GM03348 (cell line): ENCODE measurements at regions not wholly inside any gene's neighbourhood (a gene's known extent, or its start where the extent isn't known, plus 50 kb on each side); places are given as distances from the start of the nearest gene placed in this dataset.
"Not testable (repeated sequence)": the region's sequence is repeated elsewhere in the genome, so short reads cannot be mapped to it uniquely, and the experiment has no call there.

Experiments used
- DNase-seq: peaks from one replicate; pipeline ENCODE4 v3.0.0; 2012; ENCODE audit warnings: low spot score

DNA sequence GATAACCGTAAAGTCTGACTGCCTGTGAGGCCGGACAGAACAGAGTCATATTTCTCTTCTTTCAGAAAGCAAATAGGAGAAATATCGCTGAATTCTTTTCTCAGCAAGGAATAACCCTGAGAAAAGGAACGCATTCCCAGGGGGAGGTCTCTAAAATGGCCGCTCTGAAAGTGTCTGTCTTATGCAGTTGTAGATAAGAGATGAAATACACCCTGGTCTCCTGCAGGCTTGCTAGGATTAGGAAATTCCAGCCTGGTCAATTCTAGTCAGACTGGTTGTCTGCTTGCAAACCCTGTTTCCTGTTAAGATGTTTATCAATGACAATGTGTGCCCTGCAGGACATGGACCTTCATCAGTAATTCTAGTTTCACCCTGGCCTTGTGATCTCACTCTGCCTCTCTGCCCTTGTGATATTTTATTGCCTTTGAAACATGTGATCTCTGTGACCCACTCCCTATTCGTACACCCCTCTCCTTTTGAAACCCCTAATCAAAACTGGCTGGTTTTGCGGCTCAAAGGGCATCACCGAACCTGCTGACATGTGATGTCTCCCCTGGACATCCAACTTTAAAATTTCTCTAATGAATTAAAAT lies 934.8 kb upstream of the SPRY2 start:
- DNase-seq: no peak

DNA sequence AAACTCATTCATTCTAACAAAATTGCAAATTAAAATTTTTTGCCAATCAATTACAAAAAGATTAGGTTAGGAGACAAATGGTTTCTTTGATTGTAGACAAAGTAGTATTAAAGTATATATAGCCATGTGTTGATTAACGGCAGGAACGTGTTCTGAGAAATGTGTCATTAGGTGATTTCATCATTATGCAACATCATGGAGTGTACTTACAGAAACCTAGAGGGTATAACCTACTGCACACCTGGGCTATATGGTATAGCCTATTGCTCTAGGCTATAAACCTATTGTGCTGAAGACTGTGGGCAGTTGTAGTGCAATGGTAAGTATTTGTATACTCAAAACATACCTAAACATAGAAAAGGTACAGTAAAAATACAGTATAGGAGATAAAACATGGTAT lies 906.8 kb upstream of the SPRY2 start:
- DNase-seq: no peak

DNA sequence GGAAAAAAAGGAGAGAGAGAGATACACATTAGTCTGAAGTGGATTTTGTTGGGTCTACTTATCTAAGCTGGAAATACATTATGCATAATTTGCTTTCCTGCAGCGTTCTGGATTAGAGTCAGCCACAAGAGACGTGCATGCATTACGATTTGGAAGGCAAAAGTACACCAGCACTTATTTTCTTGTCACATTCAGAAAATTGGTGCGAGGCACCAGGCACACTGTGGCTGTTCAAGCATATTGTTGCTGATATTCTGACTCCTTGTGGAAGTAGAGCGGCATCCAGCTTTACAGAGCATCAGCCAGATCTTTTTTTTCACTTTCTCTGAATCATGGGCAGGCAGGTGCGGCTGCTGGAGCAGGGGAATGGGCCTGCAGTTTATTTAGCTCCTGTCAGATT lies 905.6 kb upstream of the SPRY2 start:
- no peak for DNase-seq

DNA sequence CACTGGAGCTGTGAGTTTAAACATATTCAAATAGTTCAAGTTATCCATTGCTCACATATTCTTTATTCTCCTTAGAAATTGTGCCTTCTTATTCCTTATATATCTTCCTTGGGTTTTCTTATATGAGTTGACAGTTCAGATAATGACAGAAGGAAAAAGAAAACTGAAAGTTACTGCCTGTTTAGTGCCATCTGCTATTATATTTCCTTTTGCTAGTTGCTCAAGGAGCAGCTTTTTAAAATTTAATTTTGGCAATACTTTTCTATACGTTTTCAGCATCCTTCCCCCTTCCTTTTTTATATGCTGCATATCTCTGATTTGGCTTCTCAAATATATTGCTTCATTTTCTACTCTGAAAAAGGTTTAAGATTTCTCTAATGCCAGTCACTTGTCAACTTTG lies 903.1 kb upstream of the SPRY2 start:
- no peak for DNase-seq

DNA sequence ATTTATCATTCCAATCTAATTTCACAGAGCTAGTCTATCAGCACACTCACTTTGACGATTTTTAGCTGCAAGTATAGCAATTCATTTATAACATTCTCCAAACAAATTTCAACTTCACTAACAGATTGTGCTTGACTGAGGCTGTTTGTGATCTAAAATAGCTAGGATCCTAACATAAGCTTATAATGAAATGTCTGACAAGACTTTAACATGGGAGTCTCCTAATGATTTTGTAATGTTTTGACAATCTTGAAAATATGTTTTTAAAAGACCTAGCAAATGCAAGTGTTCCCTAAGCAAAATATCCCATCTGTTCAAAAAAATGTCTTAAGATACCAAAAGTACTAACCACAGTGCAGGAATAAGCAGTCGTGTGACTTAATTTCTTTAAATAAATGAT lies 889.5 kb upstream of the SPRY2 start:
- no peak for DNase-seq

DNA sequence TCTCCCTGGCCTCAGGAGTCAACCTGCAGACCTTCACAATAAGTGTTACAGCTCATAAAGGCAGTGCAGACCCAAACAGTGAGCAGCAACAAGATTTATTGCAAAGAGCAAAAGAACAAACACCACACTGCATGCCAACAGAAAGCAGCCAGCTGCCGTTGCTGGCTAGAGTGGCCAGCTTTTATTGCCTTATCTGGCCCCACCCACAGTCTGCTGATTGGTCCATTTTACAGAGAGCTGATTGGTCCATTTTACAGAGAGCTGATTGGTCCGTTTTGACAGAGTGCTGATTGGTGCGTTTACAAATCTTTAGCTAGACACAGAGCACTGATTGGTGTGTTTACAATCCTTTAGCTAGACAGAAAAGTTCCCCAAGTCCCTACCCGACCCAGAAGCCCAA lies 885.9 kb upstream of the SPRY2 start:
- not testable (repeated sequence) for DNase-seq

DNA sequence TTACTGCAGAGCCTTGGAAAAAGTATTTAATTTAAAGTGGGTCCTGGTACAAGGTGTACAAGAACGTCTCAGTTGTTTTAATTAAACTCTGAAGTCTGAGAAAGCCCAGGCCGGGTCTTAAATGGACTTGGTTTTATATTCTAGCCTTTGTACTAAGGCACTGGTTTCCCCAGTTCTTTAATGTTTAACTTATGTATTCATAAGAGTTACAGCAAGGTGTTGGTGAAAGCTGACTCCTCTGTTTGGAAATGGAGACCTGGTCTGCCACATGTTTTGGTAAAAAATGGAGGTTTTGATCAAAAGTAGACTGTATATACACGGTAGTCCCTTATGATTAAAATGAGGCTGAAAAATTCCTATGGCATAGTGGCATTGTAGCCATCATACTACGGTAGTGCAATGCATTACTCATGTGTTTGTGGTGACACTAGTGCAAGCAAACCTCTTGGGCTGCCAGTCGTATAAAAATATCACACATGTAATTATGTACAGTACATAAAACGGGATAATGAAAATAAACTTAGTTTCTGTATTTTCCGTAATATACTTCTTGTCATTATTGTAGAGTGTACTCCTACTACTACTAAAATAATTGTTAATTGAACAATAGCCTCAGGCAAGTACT lies 883.4 kb upstream of the SPRY2 start:
- DNase-seq: no peak

DNA sequence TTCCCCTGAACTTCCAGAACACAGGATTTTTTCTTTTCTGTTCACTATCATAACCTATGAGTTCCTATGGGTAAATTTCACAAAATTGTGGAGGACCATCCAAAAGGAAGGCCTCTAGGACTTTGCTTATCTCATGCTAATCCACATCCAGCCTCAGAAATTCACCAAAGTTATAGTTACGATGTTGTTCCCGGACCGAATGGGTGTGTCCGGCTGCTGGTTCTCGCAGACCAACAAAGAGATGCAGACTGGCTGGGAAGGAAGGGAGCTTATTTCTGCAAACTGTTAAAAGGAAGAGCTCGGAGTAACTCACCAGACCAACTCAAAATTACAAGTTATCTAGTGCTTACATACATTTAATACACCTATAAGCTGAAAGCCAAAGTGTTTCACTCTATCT lies 882.9 kb upstream of the SPRY2 start:
- DNase-seq: no peak

DNA sequence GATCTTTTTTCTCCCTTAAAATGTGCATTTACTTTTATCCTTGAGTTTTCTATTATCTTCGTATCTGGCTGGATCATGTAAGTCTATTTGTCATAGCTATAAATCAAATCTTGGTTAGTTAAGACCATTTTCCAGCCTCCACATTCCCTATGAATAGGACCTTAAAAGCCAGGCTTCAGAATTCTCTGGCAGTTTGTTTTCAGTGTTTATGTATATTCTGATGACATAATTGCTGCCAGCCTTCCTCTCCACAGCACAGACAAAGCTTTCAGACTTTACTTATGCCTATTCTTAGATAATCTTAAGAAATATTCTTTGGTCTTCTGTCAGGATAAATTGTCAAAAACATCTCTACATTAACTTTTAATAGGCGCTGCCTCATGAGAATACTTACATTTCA lies 870.8 kb upstream of the SPRY2 start:
- DNase-seq: no peak

DNA sequence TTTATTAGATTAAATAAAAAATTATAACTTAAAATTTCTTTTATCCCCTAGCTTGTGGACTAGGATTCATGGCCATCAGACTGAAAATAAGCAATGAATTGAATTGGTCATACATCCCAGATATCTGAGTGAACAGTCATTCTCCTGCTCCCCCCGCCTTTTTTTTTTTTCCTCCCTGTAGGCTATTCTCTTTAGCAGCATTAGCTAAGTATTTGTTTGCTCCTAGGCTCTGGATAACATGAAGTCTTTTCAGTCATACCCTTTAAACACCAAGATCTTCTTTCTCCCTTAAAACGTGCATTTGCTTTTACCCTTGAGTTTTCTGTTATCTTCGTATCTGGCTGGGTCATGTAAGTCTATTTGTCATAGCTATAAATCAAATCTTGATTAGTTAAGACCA lies 866.7 kb upstream of the SPRY2 start:
- no peak for DNase-seq

DNA sequence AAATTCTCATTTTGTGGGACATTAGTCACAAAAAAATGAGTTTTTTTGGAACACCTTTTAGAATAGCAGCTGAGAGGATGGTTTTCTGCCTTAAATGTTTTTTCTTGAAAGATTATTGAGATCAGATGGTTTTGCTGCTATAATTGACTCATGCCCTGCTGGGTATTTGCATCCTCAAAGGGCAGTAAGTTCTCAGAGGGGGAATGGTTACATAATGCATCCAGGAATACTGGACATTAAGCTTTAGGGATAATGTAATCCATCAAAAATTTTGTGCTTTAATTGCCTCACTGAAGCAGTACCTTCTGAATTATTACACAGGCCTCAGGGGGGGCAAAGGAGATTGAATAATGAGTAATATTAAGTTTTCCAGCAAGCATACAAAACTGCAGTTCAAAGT lies 866.3 kb upstream of the SPRY2 start:
- no peak for DNase-seq

DNA sequence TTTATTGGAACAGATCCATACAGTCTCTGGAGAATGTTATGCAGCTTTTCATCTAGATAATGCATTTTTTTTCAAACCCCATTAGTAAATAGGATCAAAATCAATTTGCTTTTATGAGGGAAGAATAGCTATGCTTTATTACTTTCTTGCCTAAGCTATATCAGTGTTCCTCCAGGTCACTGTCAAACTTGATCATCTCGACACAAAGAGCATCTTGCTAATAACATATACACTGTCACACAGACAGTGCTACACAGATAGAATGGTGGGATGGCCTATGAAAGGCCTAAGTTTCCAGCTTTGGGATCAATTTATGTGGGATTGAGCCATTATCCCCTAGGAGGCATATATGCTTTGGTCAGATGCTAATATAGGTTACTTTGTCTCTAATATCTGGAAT lies 862.9 kb upstream of the SPRY2 start:
- DNase-seq: no peak

DNA sequence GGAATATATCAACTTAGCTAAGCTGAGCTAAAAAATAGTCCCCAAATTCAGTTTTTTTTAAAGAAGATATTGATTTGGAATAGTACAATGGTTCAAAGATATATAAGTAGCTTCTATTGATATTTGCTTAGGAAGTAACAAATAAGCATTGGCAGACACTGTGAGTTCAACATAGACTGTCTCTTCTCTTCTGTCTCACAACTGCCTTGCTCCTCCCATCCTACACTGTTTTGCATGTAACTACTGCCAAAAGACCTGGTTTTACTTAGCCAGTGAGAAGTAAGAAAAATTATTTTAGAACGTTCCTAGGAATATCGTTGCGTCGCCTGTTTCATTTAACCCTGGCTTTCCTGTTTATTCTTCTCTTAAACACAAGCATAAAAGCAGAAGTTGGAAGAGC lies 859.0 kb upstream of the SPRY2 start:
- no peak for DNase-seq

DNA sequence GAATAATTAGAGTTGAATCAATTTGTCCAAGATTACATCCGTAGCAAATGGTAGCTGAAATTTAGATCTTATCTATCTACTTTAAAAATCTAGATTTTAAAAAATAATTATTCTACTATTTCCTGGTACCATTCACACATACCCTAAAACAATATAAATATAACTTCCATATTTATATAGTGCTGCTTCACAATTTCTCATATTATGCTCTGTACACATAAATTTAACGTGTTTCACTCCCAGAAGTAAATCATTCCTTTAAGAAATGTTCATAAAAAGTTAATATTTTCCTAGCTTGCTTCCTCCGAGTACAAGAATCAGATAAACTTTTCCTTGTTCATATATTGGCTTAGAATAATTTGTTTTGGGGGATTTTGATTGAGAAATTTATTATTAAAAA lies 857.0 kb upstream of the SPRY2 start:
- no peak for DNase-seq

DNA sequence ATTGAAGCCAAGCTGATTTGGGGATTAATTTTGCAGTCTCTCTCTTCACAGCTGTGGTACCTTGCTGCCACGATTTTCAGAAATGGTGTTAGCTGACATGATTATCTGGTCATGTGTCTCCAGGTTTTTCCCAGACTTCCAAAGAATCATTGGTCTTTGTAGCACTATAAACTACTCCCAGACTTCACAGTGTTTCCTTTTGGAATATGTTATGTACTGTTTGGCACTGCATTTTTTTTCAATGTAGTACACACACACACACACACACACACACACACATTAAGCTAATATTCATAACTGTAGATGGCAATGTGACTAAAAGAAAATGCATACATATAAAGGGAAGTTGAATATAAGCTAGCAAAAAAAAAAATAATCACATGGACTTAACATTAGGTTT lies 856.6 kb upstream of the SPRY2 start:
- no peak for DNase-seq

DNA sequence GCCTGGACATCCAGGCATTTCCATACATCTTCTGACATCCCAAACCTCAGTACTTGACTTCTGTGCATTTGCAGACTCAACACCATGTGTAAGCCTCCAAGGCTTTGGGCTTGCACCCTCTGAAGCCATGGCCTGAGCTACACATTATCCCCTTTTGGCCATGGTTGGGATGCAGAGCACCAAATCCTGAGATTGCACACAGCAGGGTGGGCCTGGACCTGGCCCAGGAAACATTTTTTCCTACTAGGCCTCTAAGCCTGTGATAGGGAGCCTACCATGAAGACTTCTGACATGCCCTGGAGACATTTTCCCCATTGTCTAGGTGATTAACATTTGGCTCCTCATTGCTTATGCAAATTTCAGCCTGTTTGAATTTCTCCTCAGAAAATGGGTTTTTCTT lies 853.4 kb upstream of the SPRY2 start:
- no peak for DNase-seq

DNA sequence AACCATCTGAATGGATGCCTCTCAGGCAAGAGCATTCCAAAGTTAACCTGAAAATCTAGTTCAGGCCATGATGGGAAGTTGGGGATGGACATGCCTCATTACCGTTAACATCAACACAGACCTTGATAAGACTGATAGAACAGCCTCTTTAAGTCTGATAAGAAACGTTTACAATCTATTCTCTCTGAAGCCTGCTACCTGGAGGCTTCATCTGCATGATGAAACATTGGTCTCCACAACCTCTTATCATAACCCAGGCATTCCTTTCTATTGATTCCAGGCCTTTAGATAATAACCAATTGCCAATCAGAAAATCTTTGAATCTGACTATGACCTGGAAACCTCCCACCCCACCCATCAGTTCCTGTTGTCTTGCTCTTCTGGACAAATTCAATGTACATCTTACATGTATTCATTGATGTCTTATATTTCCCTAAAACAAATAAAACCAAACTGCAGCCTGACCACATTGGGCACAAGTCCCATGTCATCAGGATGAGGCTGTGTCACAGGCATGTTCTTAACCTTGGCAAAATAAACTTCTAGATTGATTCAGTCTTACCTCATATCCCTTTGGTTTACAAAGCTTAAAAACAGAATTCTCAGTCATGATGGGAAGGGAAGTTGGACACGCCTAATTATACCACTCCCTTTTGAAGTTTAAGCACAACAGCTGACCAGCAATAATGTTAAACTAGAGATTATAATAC lies 843.8 kb upstream of the SPRY2 start:
- DNase-seq: no peak

DNA sequence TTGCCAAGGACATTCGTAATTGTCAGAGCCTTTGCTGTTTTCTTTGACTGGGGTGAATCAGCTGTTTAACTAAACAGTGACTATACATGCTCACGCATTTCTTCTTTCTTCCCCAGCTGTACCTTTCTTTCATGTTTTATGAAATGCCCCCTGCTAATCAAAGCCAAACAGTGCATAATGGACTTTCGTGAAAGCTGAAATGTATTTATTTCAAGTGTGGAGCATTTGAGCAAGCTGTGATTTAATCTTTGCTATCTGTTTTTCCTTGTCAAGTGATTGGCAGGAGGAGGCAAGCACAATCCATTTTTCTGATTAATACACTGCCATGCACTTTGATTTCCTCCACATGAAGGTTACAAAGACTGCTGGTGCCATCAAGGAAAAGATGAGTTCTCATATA lies 831.7 kb upstream of the SPRY2 start:
- no peak for DNase-seq

DNA sequence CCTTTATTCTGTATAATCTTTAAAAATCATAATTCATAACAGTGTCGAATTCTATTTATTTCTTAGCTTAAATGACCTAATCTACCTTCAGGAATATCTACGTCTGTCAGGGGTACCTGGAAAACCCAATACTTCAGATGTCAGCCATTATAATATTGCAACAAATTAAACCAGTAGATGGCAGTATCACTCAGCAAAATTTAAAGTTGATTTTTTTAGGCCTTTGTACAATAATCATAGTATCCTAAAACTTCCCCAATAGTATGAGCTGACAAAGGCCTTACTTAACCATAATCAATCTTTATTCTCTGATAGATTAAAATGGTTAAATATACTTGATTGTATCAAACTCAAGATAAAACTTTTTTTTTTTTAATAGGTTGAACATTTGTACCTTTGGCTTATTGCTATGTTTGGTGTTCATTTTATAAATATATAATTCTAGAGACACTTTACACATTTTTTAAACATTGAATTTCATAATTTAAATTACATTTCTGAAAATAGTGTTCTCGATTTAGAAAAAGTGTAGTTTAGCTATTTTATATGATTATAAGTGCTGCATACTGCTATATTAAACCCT lies 830.2 kb upstream of the SPRY2 start:
- DNase-seq: peak; percentile 18

DNA sequence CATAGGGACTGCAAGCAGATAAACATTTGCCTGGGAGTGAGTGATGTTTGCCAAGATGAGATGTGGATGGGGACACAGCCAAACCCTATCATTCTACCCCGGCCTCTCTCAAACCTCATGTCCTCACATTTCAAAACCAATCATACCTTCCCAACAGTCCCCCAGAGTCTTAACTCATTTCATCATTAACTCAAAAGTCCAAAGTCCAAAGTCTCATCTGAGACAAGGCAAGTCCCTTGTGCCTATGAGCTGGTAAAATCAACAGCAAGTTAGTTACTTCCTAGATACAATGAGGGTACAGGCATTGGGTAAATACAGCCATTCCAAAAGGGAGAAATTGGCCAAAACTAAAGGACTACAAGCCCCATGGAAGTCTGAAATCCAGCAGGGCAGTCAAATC lies 822.9 kb upstream of the SPRY2 start:
- not testable (repeated sequence) for DNase-seq

DNA sequence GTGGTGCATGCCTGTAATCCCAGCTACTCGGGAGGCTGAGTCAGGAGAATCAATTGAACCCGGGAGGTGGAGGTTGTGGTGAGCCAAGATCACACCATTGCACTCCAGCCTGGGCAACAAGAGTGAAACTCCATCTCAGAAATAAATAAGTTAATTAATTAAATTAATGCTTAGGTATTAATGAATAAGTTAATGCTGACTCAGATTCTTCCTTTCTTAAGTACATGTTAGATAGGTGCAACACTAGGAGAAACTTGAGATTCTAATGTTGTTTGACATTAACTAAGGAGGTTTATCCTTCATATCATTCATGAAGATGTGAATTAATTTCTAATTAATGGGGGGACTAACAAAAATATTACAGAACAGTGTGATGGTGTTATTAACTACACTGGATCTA lies 812.6 kb upstream of the SPRY2 start:
- DNase-seq: no peak

DNA sequence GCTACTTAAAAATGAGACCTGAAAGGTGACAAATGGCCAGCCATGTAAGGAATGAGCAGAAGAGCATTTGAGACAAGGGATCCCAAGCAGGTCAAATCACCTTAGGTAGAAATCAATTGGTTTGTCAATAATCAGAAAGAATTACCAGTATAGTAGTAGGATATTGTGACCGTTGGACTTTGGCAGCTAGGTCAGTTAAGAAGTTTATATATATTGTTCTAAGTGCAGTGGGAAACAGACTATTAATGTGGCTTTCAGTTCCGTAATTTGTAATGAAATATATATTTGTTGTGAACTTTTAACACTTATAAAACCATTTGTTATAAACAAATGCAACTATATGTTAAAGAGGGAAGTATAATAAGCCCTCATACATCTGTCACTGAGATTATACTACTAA lies 807.9 kb upstream of the SPRY2 start:
- DNase-seq: no peak

DNA sequence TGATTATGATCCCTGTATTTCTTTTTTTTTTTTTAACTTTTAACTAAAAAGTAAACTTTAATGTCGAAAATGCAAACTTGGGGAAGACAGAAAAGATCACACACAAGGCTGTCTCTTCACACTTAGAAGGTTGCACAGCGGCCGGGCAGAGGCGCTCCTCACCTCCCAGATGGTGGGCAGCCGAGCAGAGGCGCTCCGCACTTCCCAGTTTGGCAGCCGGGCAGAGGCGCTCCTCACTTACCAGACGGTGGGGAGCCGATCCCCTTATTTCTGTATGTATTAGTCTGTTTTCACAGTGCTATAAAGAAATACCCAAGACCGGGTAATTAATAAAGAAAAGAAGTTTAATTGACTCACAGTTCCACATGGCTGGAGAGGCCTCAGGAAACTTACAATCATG lies 805.6 kb upstream of the SPRY2 start:
- not testable (repeated sequence) for DNase-seq
